ENCODE measurements at regions not wholly inside any gene's neighbourhood (a gene's known extent, or its start where the extent isn't known, plus 50 kb on each side); places are given as distances from the start of the nearest gene placed in this dataset.

- no peak for TF ChIP-seq CTCF (IDR thresholded peaks at IDR 0.05)
- Mint-ChIP-seq H3K4me3 (no peak overlapping the region), H3K27me3 (peaks cover 6% of the 10 kb centered on the region), H3K4me1 (ENCODE audit: low read depth) (no peaks in the 10 kb centered on the region), H3K9me3 (no peaks in the 10 kb centered on the region), H3K36me3 (ENCODE audit: low read depth) (no peaks in the 10 kb centered on the region), H3K27ac (no peak overlapping the region)
- ATAC-seq (no peak), DNase-seq (no peak)
- ChIA-PET CTCF (no interaction called here), POLR2A (no interaction called here)
- intact Hi-C loops (cut with micrococcal nuclease) = no loop called here
Measured at GRCh38 chr3:19775765-19776164, 158.3 kb downstream of the EFHB start.

GRCh38 chr3:19769694-19770093 lies 164.3 kb downstream of the EFHB start:
- POLR2A ChIA-PET = no interaction called here
- Mint-ChIP-seq H3K27me3 (peaks cover under 1% of the 10 kb centered on the region), H3K27ac (no peak overlapping the region), H3K36me3 (ENCODE audit: low read depth) (no peaks in the 10 kb centered on the region), H3K4me3 (no peak overlapping the region), H3K9me3 (no peaks in the 10 kb centered on the region), H3K4me1 (ENCODE audit: low read depth) (no peaks in the 10 kb centered on the region)
- intact Hi-C loops (cut with micrococcal nuclease) = no loop called here
- ATAC-seq (no peak), DNase-seq (no peak)
- TF ChIP-seq CTCF (IDR thresholded peaks at IDR 0.05) = no peak
- CTCF ChIA-PET = no interaction called here

GRCh38 chr3:19765954-19766353 lies 168.1 kb downstream of the EFHB start:
- intact Hi-C loops (cut with micrococcal nuclease) = no loop called here
- no peak overlapping the region for H3K4me3 Mint-ChIP-seq
- H3K27ac Mint-ChIP-seq = no peak overlapping the region
- CTCF ChIA-PET = no interaction called here
- H3K4me1 Mint-ChIP-seq (ENCODE audit: low read depth) = no peaks in the 10 kb centered on the region
- no peak for DNase-seq
- no peak for TF ChIP-seq CTCF (IDR thresholded peaks at IDR 0.05)
- no peaks in the 10 kb centered on the region for H3K27me3 Mint-ChIP-seq
- POLR2A ChIA-PET = no interaction called here
- ATAC-seq = no peak
- no peaks in the 10 kb centered on the region for H3K36me3 Mint-ChIP-seq (ENCODE audit: low read depth)
- no peaks in the 10 kb centered on the region for H3K9me3 Mint-ChIP-seq

- TF ChIP-seq CTCF (IDR thresholded peaks at IDR 0.05) = no peak
- Mint-ChIP-seq H3K36me3 (ENCODE audit: low read depth) (no peaks in the 10 kb centered on the region), H3K27me3 (peaks cover 8% of the 10 kb centered on the region), H3K4me1 (ENCODE audit: low read depth) (no peaks in the 10 kb centered on the region), H3K4me3 (no peak overlapping the region), H3K9me3 (peaks cover 2% of the 10 kb centered on the region), H3K27ac (no peak overlapping the region)
- ATAC-seq (no peak), DNase-seq (no peak)
- ChIA-PET POLR2A (no interaction called here), CTCF (no interaction called here)
- intact Hi-C loops (cut with micrococcal nuclease) = no loop called here
Measured at GRCh38 chr3:19757773-19758172, 176.2 kb downstream of the EFHB start.

GRCh38 chr3:19749448-19750017 lies 184.5 kb downstream of the EFHB start:
- H3K27me3 Mint-ChIP-seq = no peaks in the 10 kb centered on the region
- intact Hi-C loops (cut with micrococcal nuclease) = no loop called here
- ATAC-seq (no peak), DNase-seq (no peak)
- CTCF ChIA-PET = no interaction called here
- H3K9me3 Mint-ChIP-seq = peaks cover 4% of the 10 kb centered on the region
- H3K27ac Mint-ChIP-seq = no peak overlapping the region
- H3K36me3 Mint-ChIP-seq (ENCODE audit: low read depth) = no peaks in the 10 kb centered on the region
- TF ChIP-seq CTCF (IDR thresholded peaks at IDR 0.05) = no peak
- H3K4me1 Mint-ChIP-seq (ENCODE audit: low read depth) = no peaks in the 10 kb centered on the region
- POLR2A ChIA-PET = no interaction called here
- no peak overlapping the region for H3K4me3 Mint-ChIP-seq
